GM18507 (cell line): ENCODE measurements at regions not wholly inside any gene's neighbourhood (a gene's known extent, or its start where the extent isn't known, plus 50 kb on each side); places are given as distances from the start of the nearest gene placed in this dataset.

Source experiments
- DNase-seq: peaks from one replicate; pipeline ENCODE4 v3.0.0; 2011; ENCODE audit warnings: low read depth; ENCODE audit not compliant: insufficient read length; ENCODE audit errors: extremely low spot score
- FAIRE-seq: peaks from 2 replicates; lab custom pipeline; 2011; peaks lifted over from hg19 to GRCh38; lab: Jason Lieb, UNC

DNA sequence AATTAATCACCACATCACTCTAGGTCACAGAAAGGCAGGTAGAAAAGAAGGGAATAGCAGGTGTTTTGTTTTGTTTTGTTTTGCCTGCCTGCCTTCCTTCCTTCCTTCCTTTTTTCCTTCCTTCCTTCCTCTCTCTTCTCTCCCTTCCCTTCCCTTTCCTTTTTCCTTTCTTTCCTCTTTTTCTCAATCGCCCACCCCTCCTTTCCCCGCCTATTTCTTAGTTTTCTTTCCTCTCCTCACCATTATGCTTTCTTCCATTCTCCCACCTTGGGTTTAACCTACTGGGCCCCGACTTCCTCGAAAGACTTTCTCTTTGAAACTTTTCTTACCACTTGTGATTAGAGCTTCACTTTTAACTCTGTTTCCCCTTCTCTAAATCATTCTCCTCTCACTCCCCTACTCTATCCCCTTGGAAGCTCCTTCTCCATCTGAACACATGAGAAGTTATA, 231.3 kb upstream of the CD180 start:
- FAIRE-seq (no peak), DNase-seq (no peak)

DNA sequence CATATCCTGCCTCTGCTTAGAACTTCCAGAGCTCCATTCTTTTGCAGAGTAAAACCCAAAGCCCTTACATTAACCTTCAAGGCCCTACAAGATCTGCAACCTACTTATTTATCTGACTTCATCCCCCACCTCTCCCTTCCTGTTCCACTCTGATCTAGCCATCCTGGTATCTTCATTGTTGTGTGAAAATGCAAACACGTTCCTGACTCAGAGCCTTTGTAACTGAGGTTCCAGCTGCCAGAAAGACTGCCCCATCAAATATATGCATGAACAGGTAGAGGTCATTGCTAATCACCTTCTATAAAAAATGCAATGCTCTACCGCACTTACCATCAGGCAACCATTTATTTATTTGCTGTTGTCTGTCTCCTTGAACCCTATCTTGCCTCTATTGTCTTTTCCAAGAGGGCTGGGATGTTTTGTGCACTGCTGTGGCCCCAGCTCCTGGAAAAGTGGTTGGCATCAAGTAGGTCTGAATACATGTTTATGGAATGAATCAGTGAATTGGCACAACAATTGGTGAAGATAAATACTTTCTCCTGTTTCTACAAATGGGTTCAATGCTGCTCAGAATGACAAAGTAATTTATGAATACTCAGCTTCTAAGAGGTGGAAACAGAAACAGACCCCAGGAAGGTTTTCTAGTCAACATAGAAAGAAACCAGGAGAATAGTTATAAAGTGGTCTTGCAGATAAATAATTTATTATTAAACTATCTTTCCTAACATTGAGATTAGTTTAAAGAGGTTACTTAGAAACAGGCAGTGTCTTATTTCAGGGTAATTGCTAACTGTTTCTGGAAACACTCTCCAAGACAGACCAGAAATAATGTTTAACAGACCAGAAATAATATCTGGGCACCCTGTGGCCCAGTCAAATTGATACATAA, 230.6 kb upstream of the CD180 start:
- DNase-seq (no peak), FAIRE-seq (no peak)

DNA sequence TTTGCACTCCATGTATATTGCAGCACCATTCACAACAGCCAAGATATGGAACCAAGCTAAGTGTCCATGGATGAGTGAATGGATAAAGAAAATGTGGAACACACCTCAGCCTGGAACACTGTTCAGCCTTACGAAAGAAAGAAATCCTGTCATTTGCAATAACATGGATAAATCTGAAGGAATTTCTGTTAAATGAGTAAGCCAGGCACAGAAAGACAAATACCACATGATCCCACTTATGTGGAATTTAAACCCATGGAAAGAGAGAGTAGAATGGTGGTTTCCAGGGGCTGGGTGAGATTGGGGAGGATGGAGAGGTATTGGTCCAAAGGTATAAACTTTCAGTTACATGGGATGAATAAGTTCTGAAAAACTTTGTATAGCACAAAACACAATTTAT, 228.9 kb upstream of the CD180 start:
- DNase-seq: no peak
- no peak for FAIRE-seq

DNA sequence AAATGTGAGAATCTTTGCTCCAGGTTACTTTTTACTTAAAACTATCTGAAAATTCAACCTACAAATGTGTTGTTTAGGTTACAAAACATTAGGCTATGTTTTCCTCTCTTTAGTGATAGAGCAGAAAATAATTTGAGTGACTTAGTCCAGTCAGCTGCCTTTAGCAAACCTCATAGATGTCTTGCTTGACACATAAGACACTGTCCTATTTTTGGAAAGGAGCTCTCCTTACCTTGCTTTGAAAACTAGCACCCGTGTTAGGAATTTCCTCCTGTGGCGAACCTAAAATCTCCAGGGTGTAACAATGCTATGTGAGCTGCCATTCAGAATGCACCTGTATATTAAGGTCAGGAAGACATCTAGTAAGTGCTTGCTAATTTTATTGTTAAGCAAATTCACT, 221.2 kb upstream of the CD180 start:
- no peak for FAIRE-seq
- no peak for DNase-seq

DNA sequence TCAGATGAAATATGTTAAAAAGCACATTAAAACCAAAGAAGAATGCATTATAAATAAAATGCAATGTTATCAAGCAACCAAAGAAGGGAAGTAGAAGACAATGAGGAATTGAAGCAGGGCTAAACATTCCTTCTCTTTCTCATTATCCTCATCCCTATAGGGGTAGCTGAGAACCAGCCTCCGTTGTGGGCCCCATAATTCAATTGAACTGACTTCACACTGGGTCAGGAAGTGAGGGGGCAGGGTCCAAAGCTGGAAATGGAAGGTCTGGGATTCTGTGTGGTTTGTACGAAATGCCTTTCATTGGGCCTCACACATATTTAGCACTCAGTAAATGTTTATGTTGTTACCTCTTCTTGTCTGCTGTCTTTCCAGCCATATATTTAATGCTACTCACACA, 220.4 kb upstream of the CD180 start:
- no peak for DNase-seq
- no peak for FAIRE-seq

DNA sequence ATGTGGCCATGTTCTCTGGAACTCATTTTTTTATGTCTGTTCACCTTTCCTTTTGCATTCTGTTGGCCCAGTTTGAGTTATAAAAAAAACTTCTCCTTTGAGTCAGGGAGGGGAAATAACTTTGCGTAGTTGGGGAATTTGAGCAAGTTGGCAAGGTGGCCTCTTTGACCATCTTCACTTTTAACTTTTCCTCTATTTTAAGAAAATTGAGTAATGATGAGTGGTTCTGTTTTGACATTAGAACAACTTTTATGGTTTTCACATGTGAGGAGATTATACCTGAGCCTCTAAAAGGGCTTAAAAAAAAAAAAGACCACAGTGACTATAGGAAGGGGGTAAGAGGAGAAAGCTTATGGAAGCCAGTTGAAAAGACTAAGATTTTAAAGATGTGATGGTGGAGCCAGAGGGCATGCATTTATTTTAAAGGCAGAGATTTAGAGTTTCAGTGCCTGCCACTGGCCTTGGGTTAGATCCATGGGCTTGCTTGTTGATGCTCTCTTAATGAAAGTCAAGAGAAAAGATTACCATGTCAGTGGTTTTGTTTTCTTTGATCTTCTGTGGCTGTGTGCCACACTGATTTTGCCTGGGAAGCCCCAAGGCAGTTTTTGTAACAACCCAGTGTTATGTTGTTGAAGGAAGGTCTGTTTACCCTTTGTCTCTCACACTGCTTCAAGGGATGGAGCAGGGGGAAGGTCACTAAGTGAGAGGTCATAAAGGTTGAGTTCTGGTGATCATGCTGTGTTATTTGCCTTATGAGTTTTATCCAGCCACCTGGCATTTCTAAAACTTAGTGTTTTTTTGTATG, 219.7 kb upstream of the CD180 start:
- no peak for FAIRE-seq
- DNase-seq: no peak

DNA sequence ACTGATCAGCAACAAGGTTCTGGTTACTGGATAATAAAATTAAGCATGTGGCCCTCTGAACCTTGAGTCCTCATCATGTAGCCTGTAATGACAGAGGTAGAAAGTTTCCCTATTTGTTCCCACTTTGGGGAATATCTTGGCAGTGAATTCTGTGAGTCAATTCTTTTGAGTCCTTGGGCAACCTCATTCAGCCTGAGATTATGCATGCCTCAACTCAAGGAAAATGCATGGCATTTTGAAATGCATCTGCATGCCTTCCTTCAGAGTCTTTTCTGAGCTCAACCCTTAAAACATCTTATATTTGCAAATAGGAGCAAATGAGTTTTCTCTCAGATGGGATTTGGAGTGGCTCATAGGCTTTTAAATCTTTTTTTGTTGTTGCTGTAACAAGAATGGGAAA, 218.1 kb upstream of the CD180 start:
- no peak for DNase-seq
- no peak for FAIRE-seq

DNA sequence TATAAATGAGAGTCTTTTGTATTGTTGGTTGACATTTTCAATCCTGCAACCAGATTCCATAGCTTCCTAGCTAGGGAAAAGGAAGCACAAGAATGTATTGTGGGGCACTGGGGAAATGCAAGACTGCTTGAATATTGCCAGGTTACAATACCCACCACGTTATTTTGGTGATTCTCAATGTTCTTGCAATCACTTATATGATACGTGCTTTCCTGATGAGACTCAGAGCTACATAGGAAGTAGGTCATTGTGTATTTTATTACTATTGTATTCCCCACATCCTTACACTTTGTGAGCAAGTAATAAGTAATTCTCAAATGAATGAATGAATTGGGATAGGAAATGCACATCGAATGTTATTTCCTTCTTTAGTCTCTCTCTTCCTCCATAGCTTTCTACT, 217.1 kb upstream of the CD180 start:
- FAIRE-seq: no peak
- no peak for DNase-seq

DNA sequence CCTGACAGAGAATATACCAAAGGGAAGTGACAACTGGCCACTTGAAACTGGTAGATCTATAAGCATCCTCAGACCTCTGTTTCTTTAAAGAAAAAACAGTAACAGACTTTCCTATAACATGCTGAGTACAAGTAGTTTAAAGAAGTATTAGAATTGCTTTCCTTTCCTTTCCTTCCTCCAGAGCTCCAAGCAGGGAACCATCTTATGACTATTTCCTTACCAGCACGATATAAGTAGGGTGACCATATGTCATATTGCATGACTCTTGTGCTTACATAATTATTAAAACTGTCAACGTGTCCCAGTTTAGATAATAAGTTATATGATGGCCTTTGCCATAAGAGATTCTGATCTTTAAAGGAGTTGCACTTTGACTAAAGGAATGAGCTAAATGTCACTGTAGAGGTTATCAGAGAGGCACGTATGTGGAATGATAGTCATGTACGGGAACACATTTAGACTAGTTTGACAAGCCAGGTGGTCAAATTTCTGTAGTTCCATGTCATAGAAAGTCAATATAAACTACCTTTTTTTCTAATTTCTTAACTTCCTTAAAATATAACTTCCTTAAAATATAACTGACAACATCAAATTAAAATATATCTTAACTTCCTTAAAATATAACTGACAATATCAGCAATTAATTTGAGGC, 212.7 kb upstream of the CD180 start:
- no peak for FAIRE-seq
- no peak for DNase-seq

DNA sequence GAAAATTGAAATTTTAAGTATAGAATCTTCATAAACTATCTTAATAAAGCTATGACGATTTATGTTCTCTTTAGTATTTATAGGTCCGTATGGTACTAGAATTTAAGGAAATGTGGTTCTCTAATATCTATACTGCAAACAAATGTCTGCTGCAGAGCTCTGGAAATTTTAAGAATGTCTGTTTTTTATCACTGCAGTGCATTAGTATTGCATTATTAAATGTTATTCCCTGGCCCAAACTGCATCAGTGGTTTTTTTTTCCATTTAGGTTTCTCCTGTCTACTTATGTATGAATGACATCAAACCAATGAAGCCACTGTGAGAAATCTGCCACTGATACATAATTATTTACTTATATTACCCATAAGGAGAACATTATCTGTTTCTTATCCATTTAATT, 211.4 kb upstream of the CD180 start:
- FAIRE-seq (no peak), DNase-seq (no peak)

DNA sequence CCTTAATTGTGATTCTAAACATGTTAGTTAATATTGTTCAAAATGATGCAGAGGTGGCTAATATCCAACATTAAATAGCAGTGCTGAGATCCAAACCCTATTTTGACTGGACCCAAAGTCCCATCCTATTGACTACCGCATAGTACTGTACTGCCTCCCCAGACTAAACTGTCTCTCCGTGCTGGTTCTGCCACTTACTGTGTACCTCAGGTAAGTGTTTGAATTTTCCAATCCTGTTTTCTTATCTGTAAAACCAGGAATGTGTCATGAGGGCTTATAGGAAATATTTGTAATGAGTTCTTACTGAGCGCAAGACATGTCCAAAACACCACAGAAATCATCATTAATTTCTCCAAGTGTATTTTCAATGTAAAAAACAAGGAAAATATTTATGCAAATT, 209.2 kb upstream of the CD180 start:
- DNase-seq (no peak), FAIRE-seq (no peak)

DNA sequence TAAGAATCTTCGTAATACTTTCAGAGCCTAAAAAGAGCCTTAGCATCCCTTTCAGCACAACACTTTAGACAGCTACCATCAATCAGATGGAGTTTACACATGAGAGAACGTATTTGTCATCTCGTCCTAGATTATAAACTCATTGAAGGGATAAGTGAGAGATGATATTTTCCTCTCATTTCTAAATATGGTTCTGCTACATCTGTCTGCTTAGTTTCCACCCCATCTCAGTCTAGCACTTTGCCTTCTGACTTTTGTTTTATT, 208.4 kb upstream of the CD180 start:
- DNase-seq: no peak
- FAIRE-seq: no peak

DNA sequence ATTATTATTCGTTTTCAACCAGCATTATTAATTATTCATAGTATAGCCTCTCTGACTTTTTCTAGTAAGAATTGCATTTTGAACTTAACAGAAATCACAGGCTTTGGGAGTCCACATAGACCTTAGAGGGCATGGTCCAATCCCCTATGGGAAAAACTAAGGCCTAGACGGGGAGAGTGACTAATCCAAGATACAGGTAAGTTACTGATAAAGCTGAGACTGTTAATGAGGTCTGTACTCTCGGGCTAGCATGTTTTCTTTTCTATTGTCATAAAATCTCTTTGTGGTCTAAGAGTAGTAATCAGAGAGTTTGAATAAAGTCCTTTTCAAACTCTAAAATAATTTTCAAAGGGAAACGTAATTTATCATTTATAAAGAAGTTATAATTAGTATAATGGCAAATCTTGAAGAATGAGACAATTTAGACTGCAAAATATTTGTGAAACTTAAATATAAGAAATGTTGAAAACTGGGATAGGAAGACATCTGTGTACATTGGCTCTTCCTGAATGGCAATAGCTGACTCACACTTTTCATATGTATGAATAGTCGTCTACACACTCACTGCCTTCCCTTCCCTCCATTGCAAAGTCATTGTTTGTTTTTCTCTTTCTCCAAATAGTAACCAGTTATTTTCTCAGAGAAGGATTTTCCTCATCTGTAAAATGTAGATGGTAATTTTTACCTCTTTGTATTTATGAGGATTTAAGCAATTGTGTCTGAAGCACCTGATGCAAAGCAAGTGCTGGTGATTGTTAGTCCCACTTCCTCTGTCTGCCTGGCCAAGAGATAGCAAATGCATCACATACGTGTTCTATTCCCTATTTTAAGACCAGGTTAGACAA, 207.9 kb upstream of the CD180 start:
- no peak for DNase-seq
- no peak for FAIRE-seq

DNA sequence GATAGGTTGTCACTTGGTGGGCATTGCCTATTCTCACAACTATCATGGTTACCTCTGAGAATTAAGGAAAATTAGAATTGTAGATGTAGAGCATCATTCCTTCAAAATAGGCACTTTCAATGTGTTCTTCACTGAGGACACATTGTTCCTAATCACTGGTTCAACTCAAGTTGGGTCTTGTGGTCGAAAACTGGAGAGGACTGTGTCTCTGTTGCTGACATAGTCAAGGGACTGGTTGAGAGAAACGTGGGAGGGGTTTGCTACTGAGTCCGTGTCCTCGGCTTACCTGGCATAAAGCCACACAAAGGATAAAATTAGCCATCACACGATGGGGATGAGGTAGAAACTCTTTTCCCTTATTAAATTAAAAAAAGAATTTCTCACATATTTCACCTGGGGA, 205.9 kb upstream of the CD180 start:
- DNase-seq: no peak
- FAIRE-seq: no peak

DNA sequence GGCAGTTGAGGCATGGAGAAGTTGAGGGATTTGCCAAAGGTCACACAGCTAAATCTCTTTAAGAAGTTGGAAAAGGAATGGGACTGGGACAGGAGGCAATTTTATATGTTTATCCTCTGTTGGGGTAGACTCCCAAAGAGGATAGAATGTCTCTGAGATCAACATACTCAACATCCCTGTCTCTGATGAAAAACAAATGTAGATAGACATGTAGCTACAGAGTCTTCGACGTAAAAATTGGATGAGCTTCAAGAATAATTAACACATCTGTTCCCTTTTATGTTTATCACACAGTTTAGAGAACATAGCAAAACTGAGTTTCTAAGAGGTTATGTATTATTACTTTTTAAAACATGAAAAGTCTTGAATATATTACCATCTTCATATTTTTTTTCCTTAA, 204.6 kb upstream of the CD180 start:
- DNase-seq (no peak), FAIRE-seq (no peak)

DNA sequence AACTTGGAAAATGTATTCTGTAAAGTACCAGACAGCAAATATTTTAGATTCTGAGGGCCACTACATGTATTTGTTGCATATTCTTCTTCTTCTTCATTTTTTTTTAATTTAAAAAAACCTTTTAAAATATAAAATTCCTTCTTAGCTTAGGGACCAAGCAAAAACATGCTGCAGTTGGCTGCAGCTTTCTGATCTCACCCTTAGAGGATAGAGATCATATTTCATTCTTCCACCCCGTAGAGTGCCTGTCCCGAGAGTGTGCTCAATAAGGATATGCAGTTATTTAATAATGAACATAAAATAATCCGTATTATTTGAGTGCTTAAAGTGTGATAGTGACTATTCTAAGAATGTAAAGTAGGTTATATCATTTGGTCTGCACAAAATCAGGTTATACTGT, 204.2 kb upstream of the CD180 start:
- DNase-seq: no peak
- no peak for FAIRE-seq

DNA sequence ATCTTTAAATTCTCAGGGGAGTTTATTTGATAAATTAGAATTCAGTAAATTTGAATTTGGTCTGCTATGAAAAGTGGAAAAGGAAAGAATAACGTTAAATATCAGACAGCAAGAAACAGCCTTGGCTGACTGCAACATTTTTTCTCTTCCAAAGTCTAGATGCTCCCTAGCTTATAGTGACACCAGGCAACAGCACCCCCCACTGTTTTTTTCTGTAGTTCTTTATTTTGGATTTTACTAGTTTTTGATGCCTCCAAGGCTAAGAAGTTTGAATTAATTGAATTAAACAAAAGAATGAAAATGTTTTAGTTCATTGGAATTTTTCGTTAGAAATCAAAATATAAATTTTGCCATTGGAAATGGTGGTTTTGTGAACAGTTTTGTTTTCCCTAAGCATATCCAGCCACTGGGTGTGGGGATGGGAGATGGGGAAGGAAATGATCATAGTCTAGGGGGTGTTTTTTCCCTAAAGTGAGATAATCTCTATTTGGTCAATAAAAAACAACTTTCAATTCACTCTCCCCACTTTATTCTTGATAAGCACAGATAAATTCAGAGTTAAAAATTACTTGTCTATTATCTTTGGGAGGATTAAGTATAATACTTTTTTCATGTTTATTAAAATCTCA, 199.3 kb upstream of the CD180 start:
- DNase-seq (no peak), FAIRE-seq (no peak)

DNA sequence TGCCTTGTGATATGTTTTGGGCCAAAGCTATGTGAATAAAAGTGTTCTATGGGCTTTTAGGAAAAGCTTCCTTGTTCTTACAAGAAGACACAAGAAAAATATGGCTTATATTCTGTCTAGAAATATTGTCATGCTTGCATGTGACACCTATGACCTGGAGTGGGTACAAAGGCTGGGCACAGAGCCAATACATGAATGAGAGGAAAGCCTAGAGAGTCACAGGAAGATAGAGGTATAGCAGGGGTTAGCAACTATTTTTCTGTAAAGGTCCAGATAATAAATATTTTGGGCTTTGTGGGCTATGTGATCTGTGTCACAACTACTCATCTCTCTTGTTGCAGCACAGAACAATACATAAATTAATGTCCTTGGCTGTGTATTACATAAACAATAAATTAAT, 196.6 kb upstream of the CD180 start:
- FAIRE-seq: no peak

DNA sequence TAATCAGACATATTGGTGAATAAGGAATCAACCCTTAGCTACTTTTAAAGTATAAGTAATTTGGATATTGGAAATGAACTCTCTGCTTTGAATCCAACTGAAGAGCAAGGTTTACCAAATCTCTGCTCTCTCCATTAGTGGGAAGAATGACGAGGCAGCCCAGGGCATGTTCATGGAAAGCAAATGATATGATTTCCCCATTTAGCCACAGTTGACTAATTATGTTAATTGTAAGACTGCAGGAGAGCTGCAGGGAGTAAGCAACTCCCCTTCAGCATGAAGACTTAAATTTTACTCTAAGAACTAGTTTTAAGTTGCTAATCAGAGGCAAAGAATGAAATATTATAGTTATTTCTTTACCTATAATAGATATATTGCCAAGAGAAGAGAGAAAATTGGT, 194.3 kb upstream of the CD180 start:
- no peak for DNase-seq
- no peak for FAIRE-seq

More for the DNA sequence above, 196.6 kb upstream of the CD180 start:
- no peak for DNase-seq
